ENCODE measurements at regions not wholly inside any gene's neighbourhood (a gene's known extent, or its start where the extent isn't known, plus 50 kb on each side); places are given as distances from the start of the nearest gene placed in this dataset.

GRCh38 chr21:23488245-23488644 is 2119.0 kb downstream of the MRPL39 start:
- TF ChIP-seq GATA3 (IDR thresholded peaks at IDR 0.05; ENCODE audit: low read depth, low read length) (no peak), GATA2 (IDR thresholded peaks at IDR 0.05; ENCODE audit: low read depth, low read length) (no peak)
